Natural killer cell (primary cell): ENCODE measurements at regions not wholly inside any gene's neighbourhood (a gene's known extent, or its start where the extent isn't known, plus 50 kb on each side); places are given as distances from the start of the nearest gene placed in this dataset.

Source experiments
- ATAC-seq, 3 donors: fragments of 150-1000 bp in 2 of 3; fragments of 200-7000 bp in 1 of 3; cut with Tn5 transposase; 1 replicate in 1 of 3; 2 replicates in 2 of 3; pipeline ENCODE4 v1.10.0; 2021; ENCODE audit warnings: mild to moderate bottlenecking in 2 of 3, moderate library complexity in 2 of 3
- DNase-seq, 2 donors: peaks; one replicate each; pipeline versions ENCODE4 v3.0.0 to v3.0.0-alpha.2; 2013 to 2021; ENCODE audit warnings: mixed read lengths in 1 of 2
- H3K27ac ChIP-seq: one replicate; pipeline ENCODE4 v1.5.1; 2013; ENCODE audit warnings: mild to moderate bottlenecking, low read length
- H3K27me3 ChIP-seq: one replicate; pipeline ENCODE4 v1.6.1; 2013; ENCODE audit warnings: low read length; ENCODE audit not compliant: control insufficient read depth, insufficient read depth
- H3K36me3 ChIP-seq: one replicate; pipeline ENCODE4 v1.6.1; 2013; ENCODE audit warnings: low read length; ENCODE audit not compliant: control insufficient read depth, insufficient read depth
- H3K4me1 ChIP-seq: one replicate; pipeline ENCODE4 v1.6.1; 2013; ENCODE audit warnings: low read length; ENCODE audit not compliant: control insufficient read depth, insufficient read depth
- H3K4me3 ChIP-seq: one replicate; pipeline ENCODE4 v1.5.1; 2013; ENCODE audit warnings: low read length
- H3K9me3 ChIP-seq: one replicate; pipeline ENCODE4 v1.6.1; 2013; ENCODE audit warnings: low read length; ENCODE audit not compliant: control insufficient read depth, insufficient read depth
- H3K27ac Mint-ChIP-seq, 2 donors: one replicate each; pipeline ENCODE4 v1.8.0; 2022; ENCODE audit warnings: mild to moderate bottlenecking in 2 of 2, mixed read lengths in 2 of 2, moderate library complexity in 1 of 2
- H3K27me3 Mint-ChIP-seq, 2 donors: one replicate each; pipeline ENCODE4 v1.8.0; 2022; ENCODE audit warnings: low read depth in 2 of 2, mixed read lengths in 2 of 2
- H3K36me3 Mint-ChIP-seq: one replicate; pipeline ENCODE4 v1.8.0; 2022; ENCODE audit warnings: mixed read lengths
- H3K4me1 Mint-ChIP-seq, 2 donors: one replicate each; pipeline ENCODE4 v1.8.0; 2022; ENCODE audit warnings: mixed read lengths in 2 of 2
- H3K4me3 Mint-ChIP-seq: one replicate; pipeline ENCODE4 v1.8.0; 2022; ENCODE audit warnings: mild to moderate bottlenecking, moderate library complexity, mixed read lengths
- H3K9me3 Mint-ChIP-seq, 2 donors: one replicate each; pipeline ENCODE4 v1.8.0; 2022; ENCODE audit warnings: mixed read lengths in 2 of 2
- CTCF ChIP-seq: fragments of 200-600 bp; IDR thresholded peaks from one replicate; pipeline ENCODE4 v1.8.0; 2022; ENCODE audit warnings: antibody characterized with exemption
- WGBS: methylation state at CpG from one replicate; pipeline ENCODE4 v1.1.7; 2013; ENCODE audit warnings: missing lambda C conversion rate; ENCODE audit not compliant: insufficient coverage; 5-methylcytosine and 5-hydroxymethylcytosine counted together
- intact Hi-C: fragments of 100-400 bp; cut with micrococcal nuclease; formaldehyde crosslinking; loops from one replicate; pipeline ENCODE4 v1.14.2; 2022

- no peak overlapping the region for H3K27ac Mint-ChIP-seq
- peaks cover 0 to 13% of the 10 kb centered on the region in 2 donors for H3K9me3 Mint-ChIP-seq
- no peak for ATAC-seq
- no peak overlapping the region for H3K4me3 Mint-ChIP-seq
- TF ChIP-seq CTCF: no peak
- Histone ChIP-seq H3K27me3 (no peaks in the 10 kb centered on the region), H3K4me3 (no peak overlapping the region), H3K27ac (no peak overlapping the region), H3K9me3 (no peaks in the 10 kb centered on the region), H3K4me1 (no peaks in the 10 kb centered on the region), H3K36me3 (no peaks in the 10 kb centered on the region)
- no peaks in the 10 kb centered on the region for H3K27me3 Mint-ChIP-seq
- intact Hi-C loops: no loop called here
- no peaks in the 10 kb centered on the region for H3K4me1 Mint-ChIP-seq
- no peaks in the 10 kb centered on the region for H3K36me3 Mint-ChIP-seq
- no peak for DNase-seq
Observed at GRCh38 chr21:27047658-27048314, 80.9 kb upstream of the ADAMTS5 start.

DNA sequence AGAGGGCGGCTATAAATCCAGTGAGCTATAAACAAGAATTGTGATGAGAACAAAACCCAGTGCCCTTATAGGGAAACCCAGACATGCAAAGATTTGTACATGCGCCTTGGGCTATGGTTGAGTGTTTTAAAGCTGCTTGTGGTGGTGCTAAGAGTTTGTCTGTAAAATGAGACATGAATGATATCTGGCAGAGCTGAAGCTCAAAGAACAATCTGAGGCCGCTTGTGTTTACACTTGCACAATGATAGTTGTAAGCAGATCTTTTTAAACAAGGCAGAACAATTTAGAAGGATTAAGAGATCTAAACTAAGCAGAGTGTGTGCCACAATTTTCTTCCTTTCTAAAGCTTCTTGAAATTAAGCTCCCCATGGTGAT lies 80.4 kb upstream of the ADAMTS5 start:
- Histone ChIP-seq H3K4me1 (no peaks in the 10 kb centered on the region), H3K36me3 (no peaks in the 10 kb centered on the region), H3K4me3 (no peak overlapping the region), H3K27ac (no peak overlapping the region), H3K27me3 (no peaks in the 10 kb centered on the region), H3K9me3 (no peaks in the 10 kb centered on the region)
- Mint-ChIP-seq H3K27me3 (no peaks in the 10 kb centered on the region), H3K9me3 (peaks cover 0 to 13% of the 10 kb centered on the region in 2 donors), H3K4me1 (no peaks in the 10 kb centered on the region), H3K27ac (no peak overlapping the region), H3K36me3 (no peaks in the 10 kb centered on the region), H3K4me3 (no peak overlapping the region)
- no peak for DNase-seq
- ATAC-seq: no peak
- WGBS: 82% methylated on average over 3 of the region's 3 CpGs
- intact Hi-C loops: no loop called here
- TF ChIP-seq CTCF: no peak

DNA sequence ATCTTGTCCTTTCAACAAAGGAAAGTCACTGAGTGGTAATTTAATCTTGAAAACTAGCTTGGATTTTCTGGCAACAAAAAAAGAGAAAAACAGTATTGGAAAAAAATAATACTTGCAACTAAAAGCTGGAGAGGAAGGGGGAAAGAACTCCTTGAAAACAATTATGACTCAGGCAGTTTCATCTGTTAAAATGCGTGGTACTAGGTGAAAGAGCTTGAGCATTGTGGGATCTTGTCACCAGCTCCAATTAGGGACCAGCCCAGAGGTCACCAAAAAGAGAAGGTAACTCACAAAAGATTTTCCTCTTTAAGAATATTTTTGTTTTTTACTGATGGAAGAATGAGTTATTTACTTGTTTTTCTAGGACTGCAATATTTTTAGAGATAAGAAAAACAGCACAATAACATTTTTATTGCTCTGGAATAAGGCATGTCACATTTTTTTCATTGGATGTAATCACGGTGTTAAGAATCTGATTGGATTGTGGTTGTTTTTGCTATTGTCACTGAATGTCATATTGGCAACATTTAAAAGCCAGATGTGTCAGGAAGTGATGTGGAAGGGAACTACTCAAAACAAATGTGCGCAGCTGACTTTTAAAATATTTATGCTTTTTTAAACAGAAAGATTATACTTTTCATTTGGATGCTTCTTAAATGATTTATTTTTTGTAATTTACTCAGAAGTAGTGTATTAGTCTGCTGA lies 78.5 kb upstream of the ADAMTS5 start:
- Histone ChIP-seq H3K27ac (no peak overlapping the region), H3K9me3 (no peaks in the 10 kb centered on the region), H3K4me3 (no peak overlapping the region), H3K36me3 (no peaks in the 10 kb centered on the region), H3K27me3 (no peaks in the 10 kb centered on the region), H3K4me1 (no peaks in the 10 kb centered on the region)
- intact Hi-C loops: no loop called here
- H3K4me3 Mint-ChIP-seq: no peak overlapping the region
- H3K4me1 Mint-ChIP-seq: no peaks in the 10 kb centered on the region
- H3K27ac Mint-ChIP-seq: no peak overlapping the region
- H3K36me3 Mint-ChIP-seq: no peaks in the 10 kb centered on the region
- 92% methylated on average over 2 of the region's 3 CpGs for WGBS
- ATAC-seq (no peak), DNase-seq (no peak)
- no peaks in the 10 kb centered on the region for H3K27me3 Mint-ChIP-seq
- no peak for TF ChIP-seq CTCF
- peaks cover 0 to 8% of the 10 kb centered on the region in 2 donors for H3K9me3 Mint-ChIP-seq

DNA sequence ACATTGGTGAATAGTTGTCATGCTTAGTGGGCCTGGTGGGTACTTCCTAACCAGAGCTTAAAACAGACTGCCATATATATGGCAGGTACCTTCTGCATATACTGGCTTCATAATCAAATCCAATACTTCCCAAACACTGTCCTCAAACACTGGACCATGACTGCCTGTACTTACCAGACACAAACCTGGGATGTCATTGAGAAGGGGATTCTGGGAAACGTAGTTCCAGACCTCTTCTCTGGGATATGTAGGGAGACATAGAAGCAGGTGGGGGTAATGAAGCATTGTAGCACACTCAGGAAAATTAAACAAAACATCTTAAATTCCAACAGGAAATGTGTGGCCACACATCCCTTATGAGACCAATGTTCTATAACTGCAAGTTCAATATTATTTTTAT lies 76.5 kb upstream of the ADAMTS5 start:
- no peak overlapping the region for H3K27ac ChIP-seq
- H3K9me3 Mint-ChIP-seq: peaks cover 0 to 6% of the 10 kb centered on the region in 2 donors

More for the DNA sequence above, 76.5 kb upstream of the ADAMTS5 start:
- no CpG with 5 or more reads among the region's 1 CpG for WGBS
- no peaks in the 10 kb centered on the region for H3K36me3 ChIP-seq
- Mint-ChIP-seq H3K27me3 (no peaks in the 10 kb centered on the region), H3K36me3 (no peaks in the 10 kb centered on the region), H3K4me1 (no peaks in the 10 kb centered on the region), H3K27ac (no peak overlapping the region), H3K4me3 (no peak overlapping the region)
- DNase-seq (no peak), ATAC-seq (no peak)
- H3K4me1 ChIP-seq: no peaks in the 10 kb centered on the region
- no peak overlapping the region for H3K4me3 ChIP-seq
- no peaks in the 10 kb centered on the region for H3K27me3 ChIP-seq
- intact Hi-C loops: no loop called here
- no peaks in the 10 kb centered on the region for H3K9me3 ChIP-seq
- TF ChIP-seq CTCF: no peak
